GM21390 (cell line): ENCODE measurements at regions not wholly inside any gene's neighbourhood (a gene's known extent, or its start where the extent isn't known, plus 50 kb on each side); places are given as distances from the start of the nearest gene placed in this dataset.

Experiments used
- ATAC-seq: cut with Tn5 transposase; IDR thresholded peaks from one replicate; pipeline ENCODE4 v1.9.1; 2021; ENCODE audit not compliant: unreplicated experiment

GRCh38 chr5:2125171-2125900, 242.6 kb upstream of the IRX4 start:
- no peak for ATAC-seq

- no peak for ATAC-seq
Observed at GRCh38 chr5:2124434-2125170, 241.9 kb upstream of the IRX4 start.

GRCh38 chr5:2123874-2124273, 241.1 kb upstream of the IRX4 start:
- no peak for ATAC-seq

DNA sequence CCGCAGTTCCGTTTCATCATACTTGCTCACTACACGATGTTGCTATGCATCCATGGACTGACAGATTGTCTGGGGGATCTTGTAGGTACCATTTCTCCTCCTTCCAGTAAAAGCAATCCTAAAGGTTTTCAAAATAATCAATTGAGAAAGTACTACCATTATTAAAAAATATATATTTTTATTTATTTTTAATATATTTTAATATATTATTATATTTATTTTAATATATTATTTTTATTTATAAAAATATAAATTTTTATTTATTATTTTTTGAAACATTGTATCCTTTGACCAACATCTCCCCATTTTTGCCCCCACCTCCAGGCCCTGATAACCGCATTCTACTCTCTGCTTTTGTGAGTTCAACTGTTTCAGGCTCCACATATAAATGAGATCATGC, 237.6 kb upstream of the IRX4 start:
- no peak for ATAC-seq

GRCh38 chr5:2119573-2119972, 236.8 kb upstream of the IRX4 start:
- ATAC-seq: no peak

GRCh38 chr5:2113348-2114131, 230.8 kb upstream of the IRX4 start:
- ATAC-seq: no peak

- ATAC-seq: no peak
Observed at GRCh38 chr5:2112173-2113025, 229.7 kb upstream of the IRX4 start.

GRCh38 chr5:2111569-2112105, 228.9 kb upstream of the IRX4 start:
- no peak for ATAC-seq

DNA sequence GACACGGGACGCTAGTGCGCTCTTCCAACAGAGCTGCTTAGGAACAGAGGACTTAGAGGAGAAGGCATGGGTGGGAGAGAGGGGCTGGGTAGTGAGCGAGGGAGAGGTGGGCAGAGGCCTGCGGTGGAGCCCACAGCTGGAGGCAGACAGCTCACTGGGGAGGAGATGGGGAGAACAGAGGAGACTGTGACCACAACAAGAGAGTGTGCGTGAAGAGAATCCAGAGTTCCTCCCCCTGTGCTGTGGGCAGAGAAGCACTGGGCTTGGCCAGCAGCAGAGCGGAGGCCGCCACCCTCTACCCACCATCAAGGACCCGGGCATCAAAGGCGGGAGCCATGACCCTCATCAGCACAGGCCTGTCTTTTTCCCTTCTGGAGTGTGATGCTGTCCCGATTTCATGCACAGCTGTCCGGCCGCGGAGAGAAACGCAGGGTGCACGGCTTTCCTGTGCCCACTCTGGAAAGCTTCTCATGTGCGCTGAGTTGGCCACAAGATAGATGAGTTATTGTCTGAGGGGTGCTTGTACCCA, 228.3 kb upstream of the IRX4 start:
- no peak for ATAC-seq

- no peak for ATAC-seq
Observed at GRCh38 chr5:2110137-2110933, 227.6 kb upstream of the IRX4 start.

- ATAC-seq: no peak
Observed at GRCh38 chr5:2109566-2109965, 226.8 kb upstream of the IRX4 start.

DNA sequence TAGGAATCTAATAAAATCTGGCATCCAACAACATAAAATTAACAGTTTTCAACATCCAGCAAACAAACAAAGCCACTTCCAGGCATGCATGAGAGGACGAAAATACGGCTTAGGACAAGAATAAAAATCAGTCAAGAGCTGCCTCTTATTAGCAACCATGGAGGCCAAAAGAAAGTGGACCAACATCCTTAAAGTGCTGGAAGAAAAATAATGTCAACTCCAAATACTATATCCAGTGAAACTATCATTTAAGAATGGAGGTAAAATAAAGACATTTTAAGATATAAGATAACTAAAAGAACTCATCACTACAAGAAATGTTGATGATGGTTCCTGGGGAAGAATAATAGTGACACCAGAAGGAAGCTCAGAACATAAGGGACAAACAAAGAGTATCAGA, 224.0 kb upstream of the IRX4 start:
- no peak for ATAC-seq

GRCh38 chr5:2105141-2105540, 222.4 kb upstream of the IRX4 start:
- no peak for ATAC-seq

GRCh38 chr5:2103940-2104339, 221.2 kb upstream of the IRX4 start:
- no peak for ATAC-seq

- ATAC-seq: no peak
Observed at GRCh38 chr5:2102819-2103776, 220.4 kb upstream of the IRX4 start.

DNA sequence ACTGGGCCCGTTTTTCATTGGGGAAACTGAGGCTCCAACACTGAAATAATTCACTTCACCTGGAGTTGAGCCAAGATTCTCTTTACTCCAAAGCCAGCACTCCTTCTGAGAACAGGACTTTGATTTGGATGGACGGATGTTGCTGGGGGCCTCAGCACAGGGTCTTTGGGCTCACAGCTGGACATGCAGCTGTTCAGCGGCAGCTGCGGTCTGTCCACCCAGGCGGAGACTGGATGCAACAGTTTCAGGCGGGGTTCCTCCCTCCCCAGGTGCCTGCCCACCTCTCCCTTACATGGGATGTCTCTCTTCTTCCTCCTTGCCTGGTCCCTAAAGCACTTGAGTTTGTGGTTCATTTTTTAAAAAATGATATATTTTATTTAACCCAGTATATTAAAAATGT, 219.0 kb upstream of the IRX4 start:
- ATAC-seq: no peak

- no peak for ATAC-seq
Observed at GRCh38 chr5:2096887-2097505, 214.3 kb upstream of the IRX4 start.

GRCh38 chr5:2095011-2095410, 212.3 kb upstream of the IRX4 start:
- no peak for ATAC-seq
